ENCODE measurements at regions not wholly inside any gene's neighbourhood (a gene's known extent, or its start where the extent isn't known, plus 50 kb on each side); places are given as distances from the start of the nearest gene placed in this dataset.

- DNase-seq (ENCODE audit: low read depth, low spot score) (no peak), FAIRE-seq (no peak)
- no peaks in the 10 kb centered on the region for H3K27me3 ChIP-seq (ENCODE audit: control insufficient read depth in 2 of 2, insufficient read depth in 2 of 2, low read length in 2 of 2)
- dilution Hi-C loops (cut with MboI; ENCODE audit: extremely low pct_ligation_motif_present, low sequenced_read_pairs) (no loop called here), intact Hi-C loops (cut with micrococcal nuclease) (no loop called here)
- H3K4me3 ChIP-seq (replicated peaks in 1 of 3; ENCODE audit: insufficient read depth in 1 of 3, low read depth in 1 of 3, low read length in 3 of 3), result no peak overlapping the region
- no peaks in the 10 kb centered on the region for H3K36me3 ChIP-seq (ENCODE audit: control insufficient read depth in 2 of 2, extremely low read depth in 1 of 2, insufficient read depth in 2 of 2, low read length in 2 of 2)
- H3K9me1 ChIP-seq (replicated peaks; ENCODE audit: control insufficient read depth, extremely low read depth, insufficient read depth, low read length), result no peaks in the 10 kb centered on the region
- CTCF ChIA-PET, result no interaction called here
- no peak overlapping the region for H3K4me2 ChIP-seq (ENCODE audit: insufficient read depth, low read length)
- no peak overlapping the region for H3K27ac ChIP-seq (ENCODE audit: insufficient read depth, low read depth, low read length)
- no peaks in the 10 kb centered on the region for H3K79me2 ChIP-seq (ENCODE audit: control insufficient read depth, insufficient read depth, low read length)
- no peaks in the 10 kb centered on the region for H4K20me1 ChIP-seq (replicated peaks; ENCODE audit: control insufficient read depth, extremely low read depth, insufficient read depth, low read length)
- H2AFZ ChIP-seq (ENCODE audit: low read depth, low read length), result no peak overlapping the region
- H3K9ac ChIP-seq (replicated peaks; ENCODE audit: extremely low read depth, insufficient read depth, low read length), result no peak overlapping the region
- H3K4me1 ChIP-seq (ENCODE audit: control insufficient read depth, extremely low read depth, insufficient read depth, low read length), result no peaks in the 10 kb centered on the region
- no peaks in the 10 kb centered on the region for H3K9me3 ChIP-seq (replicated peaks; ENCODE audit: control insufficient read depth, insufficient read depth, low read length)
- BruUV-seq (replicated peaks), result no TSS peak
- TF ChIP-seq POLR2AphosphoS5 (IDR thresholded peaks at IDR 0.05; ENCODE audit: insufficient read depth, low read depth, low read length), result no peak
- TF ChIP-seq MYC (IDR thresholded peaks at IDR 0.05; ENCODE audit: low read depth, low read length), result no peak
- TF ChIP-seq, protein P1, sequence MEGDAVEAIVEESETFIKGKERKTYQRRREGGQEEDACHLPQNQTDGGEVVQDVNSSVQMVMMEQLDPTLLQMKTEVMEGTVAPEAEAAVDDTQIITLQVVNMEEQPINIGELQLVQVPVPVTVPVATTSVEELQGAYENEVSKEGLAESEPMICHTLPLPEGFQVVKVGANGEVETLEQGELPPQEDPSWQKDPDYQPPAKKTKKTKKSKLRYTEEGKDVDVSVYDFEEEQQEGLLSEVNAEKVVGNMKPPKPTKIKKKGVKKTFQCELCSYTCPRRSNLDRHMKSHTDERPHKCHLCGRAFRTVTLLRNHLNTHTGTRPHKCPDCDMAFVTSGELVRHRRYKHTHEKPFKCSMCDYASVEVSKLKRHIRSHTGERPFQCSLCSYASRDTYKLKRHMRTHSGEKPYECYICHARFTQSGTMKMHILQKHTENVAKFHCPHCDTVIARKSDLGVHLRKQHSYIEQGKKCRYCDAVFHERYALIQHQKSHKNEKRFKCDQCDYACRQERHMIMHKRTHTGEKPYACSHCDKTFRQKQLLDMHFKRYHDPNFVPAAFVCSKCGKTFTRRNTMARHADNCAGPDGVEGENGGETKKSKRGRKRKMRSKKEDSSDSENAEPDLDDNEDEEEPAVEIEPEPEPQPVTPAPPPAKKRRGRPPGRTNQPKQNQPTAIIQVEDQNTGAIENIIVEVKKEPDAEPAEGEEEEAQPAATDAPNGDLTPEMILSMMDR (IDR thresholded peaks at IDR 0.05; ENCODE audit: extremely low read depth in 1 of 2, insufficient read depth in 1 of 2, low read depth in 1 of 2, low read length in 2 of 2), result no peak
- no peak for TF ChIP-seq EZH2 (IDR thresholded peaks at IDR 0.05; ENCODE audit: borderline replicate concordance, low read depth, low read length, severe bottlenecking)
- TF ChIP-seq FOS (IDR thresholded peaks at IDR 0.05; ENCODE audit: borderline replicate concordance, insufficient read depth, low read length), result no peak
- POLR2A ChIA-PET, result no interaction called here
Observed at GRCh38 chr2:138964418-138964817, 184.2 kb upstream of the NXPH2 start.

DNA sequence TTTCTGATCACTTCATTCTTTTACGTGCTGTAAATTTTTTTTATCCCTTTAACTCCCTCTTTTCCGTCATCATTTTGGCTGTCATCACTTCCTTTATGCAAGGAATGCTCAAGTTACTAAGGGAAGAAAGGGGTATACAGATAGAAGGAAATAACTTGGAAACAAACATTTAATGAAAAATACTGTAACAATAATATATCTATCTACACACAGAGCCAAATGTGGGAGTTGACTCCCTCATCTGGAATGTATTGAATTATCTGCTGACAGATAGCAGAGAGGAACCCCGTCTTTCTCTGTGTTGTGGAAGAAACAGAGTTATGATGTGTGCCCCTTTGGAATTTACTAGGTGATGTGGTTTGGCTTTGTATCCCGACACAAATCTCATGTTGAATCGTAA, 182.5 kb upstream of the NXPH2 start:
- H3K27me3 ChIP-seq (ENCODE audit: control insufficient read depth in 2 of 2, insufficient read depth in 2 of 2, low read length in 2 of 2), result no peaks in the 10 kb centered on the region
- H2AFZ ChIP-seq (ENCODE audit: low read depth, low read length), result no peak overlapping the region
- no peak overlapping the region for H3K4me3 ChIP-seq (replicated peaks in 1 of 3; ENCODE audit: insufficient read depth in 1 of 3, low read depth in 1 of 3, low read length in 3 of 3)
- H3K9me1 ChIP-seq (replicated peaks; ENCODE audit: control insufficient read depth, extremely low read depth, insufficient read depth, low read length), result no peaks in the 10 kb centered on the region
- POLR2A ChIA-PET, result no interaction called here
- H3K4me1 ChIP-seq (ENCODE audit: control insufficient read depth, extremely low read depth, insufficient read depth, low read length), result no peaks in the 10 kb centered on the region
- CTCF ChIA-PET, result no interaction called here
- H3K79me2 ChIP-seq (ENCODE audit: control insufficient read depth, insufficient read depth, low read length), result no peaks in the 10 kb centered on the region
- no peaks in the 10 kb centered on the region for H3K9me3 ChIP-seq (replicated peaks; ENCODE audit: control insufficient read depth, insufficient read depth, low read length)
- TF ChIP-seq FOS (IDR thresholded peaks at IDR 0.05; ENCODE audit: borderline replicate concordance, insufficient read depth, low read length) (no peak), POLR2A (IDR thresholded peaks at IDR 0.05; ENCODE audit: low read depth, low read length) (no peak), GATA2 (IDR thresholded peaks at IDR 0.05; ENCODE audit: insufficient read depth, insufficient read length, low read depth, low read length) (no peak)
- H4K20me1 ChIP-seq (replicated peaks; ENCODE audit: control insufficient read depth, extremely low read depth, insufficient read depth, low read length), result no peaks in the 10 kb centered on the region
- no TSS peak for BruUV-seq (replicated peaks)
- FAIRE-seq (no peak), DNase-seq (ENCODE audit: low read depth, low spot score) (no peak)
- H3K9ac ChIP-seq (replicated peaks; ENCODE audit: extremely low read depth, insufficient read depth, low read length), result no peak overlapping the region
- intact Hi-C loops (cut with micrococcal nuclease), result no loop called here
- H3K27ac ChIP-seq (ENCODE audit: insufficient read depth, low read depth, low read length), result no peak overlapping the region
- H3K4me2 ChIP-seq (ENCODE audit: insufficient read depth, low read length), result no peak overlapping the region
- dilution Hi-C loops (cut with MboI; ENCODE audit: extremely low pct_ligation_motif_present, low sequenced_read_pairs), result no loop called here
- H3K36me3 ChIP-seq (ENCODE audit: control insufficient read depth in 2 of 2, extremely low read depth in 1 of 2, insufficient read depth in 2 of 2, low read length in 2 of 2), result no peaks in the 10 kb centered on the region
